GM18511 (cell line): ENCODE measurements at regions not wholly inside any gene's neighbourhood (a gene's known extent, or its start where the extent isn't known, plus 50 kb on each side); places are given as distances from the start of the nearest gene placed in this dataset.

Source experiments
- ATAC-seq: cut with Tn5 transposase; IDR thresholded peaks from one replicate; pipeline ENCODE4 v1.9.1; 2021; ENCODE audit warnings: mild to moderate bottlenecking, moderate library complexity; ENCODE audit not compliant: unreplicated experiment

DNA sequence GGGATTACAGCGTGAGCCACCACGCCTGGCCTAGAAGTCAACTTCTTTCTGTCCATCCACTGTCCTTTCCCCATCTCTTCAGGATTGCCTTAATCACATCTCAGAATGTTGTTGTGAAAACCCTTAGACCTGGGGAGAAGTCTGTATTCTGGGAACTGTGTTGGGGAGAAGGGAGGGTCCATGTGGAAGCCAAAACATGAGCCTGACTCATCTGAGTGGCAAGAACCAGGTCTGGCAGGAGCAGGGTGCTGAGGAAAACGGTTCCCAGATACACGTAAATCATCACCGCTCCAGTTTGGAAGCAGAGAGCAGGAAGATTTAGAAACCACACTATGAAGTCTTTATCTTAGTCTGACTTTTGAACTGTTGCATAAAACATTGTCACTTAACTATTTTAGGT is 245.6 kb upstream of the RGS6 start:
- ATAC-seq = no peak

DNA sequence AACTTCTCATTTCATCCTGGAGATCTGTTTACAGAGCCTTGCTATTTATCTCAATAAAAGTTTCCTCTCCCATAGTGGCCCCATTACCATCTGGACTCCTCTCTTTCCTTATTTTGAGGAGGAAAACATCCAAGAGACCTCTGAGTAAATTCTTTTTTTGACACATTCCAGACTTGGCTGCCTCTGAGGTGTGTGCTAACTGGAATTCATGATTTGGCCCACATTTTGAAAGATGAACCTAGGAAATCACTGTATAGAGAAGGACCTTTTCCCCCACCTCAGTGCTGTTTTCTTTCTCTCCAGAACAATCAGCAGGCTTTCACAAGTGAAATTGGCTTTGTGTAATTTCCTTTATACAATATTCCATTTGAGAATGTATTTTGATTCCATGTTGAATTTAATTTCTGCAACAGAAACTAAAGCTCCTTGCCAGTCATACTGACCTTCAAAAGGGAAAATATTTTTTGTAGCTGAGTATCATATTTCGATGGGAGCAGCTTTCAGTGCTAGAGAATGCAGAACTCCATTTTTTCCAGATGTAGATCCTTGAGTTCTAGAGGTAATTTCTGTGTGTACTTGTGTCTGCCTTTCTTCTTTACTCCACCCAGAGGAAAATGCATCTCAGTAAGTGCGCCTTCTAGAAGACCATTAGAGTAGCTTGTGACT is 244.9 kb upstream of the RGS6 start:
- ATAC-seq = no peak

DNA sequence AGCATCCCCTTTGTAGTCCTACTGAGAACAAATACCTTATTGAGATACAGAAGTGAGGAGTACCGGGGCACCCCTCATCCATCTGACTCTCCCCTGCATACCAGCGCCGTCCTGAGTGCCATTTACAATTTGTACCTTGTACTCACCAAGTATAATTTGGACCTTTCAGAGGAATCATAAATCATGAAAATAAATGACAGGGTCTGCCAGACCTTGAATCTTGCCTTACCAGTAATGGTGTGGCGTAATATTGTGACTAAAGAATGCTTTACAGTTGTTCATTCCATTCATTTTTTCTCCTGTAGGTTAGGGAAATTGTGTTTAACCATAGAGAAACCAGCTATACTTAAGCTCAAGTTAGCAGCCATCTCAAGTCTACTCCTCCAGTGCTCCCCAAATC is 243.7 kb upstream of the RGS6 start:
- no peak for ATAC-seq

DNA sequence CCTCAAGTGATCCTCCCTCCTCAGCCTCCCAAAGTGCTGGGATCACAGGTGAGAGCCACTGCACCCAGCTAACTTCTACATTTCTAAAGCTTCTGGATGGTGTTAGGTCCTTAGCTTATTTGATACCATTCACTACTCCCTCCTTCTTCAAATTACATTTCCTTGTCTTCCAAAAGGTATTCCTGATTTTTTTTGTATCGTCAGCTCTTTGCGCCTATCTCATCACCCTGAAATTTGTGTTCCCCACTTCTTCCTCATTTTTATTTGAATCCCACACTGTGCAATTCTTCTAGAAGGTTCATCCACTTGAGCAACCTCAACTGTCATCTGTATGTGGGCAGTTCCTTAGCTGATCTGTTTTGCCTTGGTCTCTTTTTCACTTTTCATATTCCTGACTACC is 241.8 kb upstream of the RGS6 start:
- no peak for ATAC-seq

DNA sequence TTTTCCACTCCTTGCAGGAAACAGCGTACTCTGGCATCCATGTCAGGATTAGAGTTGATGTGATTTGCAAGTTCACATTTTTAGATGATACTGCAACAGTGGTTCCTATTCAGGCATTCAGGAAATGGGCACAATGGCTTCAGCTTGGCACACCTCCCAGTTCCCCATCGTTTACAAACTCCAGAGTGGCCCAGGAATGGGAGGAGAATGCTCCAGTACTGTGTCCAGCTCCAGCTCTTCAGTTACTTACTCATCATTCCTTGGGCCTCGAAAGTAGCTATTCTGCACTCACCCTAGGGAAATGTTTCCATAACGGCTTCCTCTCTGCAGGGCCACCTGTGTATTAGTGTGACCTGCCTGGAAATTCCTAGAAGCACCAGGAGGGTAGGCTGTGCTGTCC is 239.7 kb upstream of the RGS6 start:
- no peak for ATAC-seq

DNA sequence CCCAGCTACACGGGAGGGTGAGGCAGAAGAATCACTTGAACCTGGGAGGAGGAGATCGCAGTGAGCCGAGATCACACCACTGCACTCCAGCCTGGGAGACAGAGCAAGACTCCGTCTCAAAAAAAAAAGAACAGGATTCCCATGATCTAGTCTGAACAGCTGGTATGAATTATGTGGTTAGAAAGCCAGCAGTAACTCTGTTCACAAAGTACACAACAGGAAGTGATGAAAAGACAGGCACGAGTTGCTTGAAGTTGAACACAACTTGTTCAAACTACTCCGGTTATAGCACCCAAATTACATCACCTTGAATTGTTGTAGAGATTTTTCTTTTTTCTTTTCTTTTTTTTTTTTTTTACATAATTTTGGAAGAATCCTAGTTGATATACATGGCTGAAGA is 238.8 kb upstream of the RGS6 start:
- no peak for ATAC-seq

DNA sequence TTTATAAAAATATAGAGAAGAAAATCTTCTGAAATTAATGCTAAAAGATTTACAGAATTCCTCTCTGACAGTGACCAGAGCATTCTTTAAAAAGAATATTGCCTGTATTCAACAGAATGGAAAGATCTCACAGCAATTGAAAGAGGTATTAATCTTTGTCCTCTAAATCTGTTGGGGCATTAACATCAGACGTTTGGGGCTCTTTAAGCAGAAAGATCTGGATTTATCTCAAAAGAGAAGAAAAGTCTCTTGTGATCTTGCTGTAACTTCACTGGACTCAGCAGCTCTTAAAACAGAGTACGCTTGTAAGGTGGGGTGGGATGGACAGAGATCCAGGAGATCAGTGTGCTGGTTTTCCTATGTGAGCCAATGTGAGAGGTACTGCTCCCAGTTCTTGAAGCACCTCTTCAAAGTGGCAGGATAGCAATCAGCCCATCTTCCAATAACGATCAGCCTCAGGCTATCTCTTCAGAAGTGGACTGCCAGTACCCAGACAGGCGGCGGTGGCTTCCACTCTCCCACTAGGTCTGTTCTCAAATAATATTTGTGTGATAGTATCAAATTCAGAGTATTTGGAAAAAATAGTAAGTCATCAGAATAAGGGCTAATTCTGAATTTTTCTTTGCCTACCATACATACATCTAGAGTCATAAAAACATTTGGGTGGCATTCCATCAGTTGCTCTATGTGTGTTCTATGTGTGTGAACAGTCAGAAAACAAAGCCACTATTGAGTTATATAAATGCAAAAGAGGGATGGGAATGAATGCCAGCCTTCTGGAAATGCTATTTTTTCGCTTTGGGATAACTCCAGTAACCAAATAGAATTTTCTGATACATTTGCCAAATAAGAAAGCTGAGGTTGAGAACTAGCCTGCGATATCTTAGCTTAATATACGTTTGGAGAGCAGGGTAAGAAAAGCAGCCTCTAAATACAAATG is 237.4 kb upstream of the RGS6 start:
- no peak for ATAC-seq

DNA sequence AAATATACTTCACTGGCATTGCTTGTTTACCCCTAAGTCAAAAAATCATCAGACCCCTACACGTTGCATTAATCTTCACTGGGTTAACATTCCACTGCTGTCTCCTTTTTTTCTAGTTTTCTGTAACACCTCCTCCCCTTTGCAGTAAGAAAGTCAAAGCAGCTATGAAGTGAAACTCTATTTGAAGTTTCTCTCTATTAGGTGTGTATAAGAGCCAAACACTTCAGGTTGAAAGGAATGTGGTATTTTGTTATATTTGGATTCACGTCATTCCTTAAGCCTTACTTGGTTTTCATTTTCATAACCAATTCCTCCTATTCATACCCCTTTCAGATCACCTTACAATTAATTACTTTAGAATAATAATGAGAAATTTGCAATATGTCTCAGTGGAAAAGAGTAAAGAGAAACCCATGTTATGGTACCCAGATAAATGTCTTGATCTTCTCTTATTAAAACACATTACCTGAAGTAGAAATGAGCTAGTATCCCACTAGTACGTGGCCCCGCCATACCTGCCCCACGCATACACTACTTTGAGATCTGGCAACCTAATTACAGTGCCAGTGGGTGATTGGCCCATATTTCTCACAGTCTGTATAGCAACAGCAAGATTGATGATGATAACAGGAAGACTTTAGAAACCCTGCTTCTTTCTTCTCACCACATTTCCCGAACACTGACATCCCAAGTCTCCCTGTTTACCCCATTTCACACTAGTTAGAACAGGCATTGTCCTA is 236.4 kb upstream of the RGS6 start:
- no peak for ATAC-seq

DNA sequence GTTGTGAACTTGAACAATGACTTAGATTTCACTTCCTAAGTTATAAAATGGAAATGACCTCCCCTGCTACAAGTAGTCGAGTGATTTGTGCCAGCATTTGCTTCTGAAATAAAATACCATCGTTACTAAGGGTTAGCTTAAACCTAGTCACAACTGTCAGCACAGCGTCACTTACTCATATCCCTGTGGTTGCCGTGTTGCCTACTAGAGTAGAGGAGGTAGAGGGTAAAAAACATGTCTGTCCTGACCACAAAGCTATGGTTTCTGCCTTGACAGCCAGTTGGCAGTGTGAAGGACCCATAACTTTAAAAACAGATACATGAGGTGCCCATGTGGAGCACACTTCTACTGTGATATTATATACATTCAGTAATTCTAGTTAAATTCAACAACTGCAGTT is 234.2 kb upstream of the RGS6 start:
- ATAC-seq = no peak

DNA sequence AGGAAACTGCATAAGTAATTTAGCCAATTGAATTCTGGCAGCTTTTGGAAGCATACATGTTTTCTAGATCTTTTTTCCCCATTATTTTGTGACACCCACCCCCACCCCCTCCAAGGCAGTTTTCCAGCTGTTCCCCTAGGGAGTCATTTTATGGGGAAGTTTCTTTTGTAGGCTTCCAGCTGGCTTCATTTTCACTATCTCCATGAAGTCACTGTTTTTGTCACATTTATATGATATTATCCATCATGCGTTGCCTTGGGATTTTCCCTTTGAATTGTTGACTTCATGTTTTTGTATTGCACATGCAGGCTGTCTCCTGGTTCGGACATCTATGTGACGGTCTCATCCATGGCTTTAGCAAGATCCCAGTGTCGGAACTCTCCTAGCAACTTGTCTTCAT is 233.6 kb upstream of the RGS6 start:
- no peak for ATAC-seq

DNA sequence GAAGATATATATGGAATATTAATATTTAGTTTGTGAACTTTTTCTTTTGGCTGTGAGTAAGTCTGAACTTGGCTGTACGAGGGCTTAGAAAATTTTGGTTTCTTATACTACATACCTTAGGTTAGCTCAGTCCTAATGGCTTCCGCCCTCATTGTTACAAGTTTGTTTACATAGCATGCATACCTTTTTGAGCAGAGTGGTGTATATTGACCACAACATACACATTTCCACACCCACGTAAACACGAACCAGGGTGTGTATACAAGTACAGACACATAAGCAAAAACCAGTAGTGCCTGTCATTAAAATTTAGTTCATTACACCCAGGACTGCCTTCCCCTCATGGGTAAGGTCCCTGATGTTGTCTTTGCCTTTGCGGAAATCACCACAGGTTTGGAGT is 230.2 kb upstream of the RGS6 start:
- no peak for ATAC-seq

DNA sequence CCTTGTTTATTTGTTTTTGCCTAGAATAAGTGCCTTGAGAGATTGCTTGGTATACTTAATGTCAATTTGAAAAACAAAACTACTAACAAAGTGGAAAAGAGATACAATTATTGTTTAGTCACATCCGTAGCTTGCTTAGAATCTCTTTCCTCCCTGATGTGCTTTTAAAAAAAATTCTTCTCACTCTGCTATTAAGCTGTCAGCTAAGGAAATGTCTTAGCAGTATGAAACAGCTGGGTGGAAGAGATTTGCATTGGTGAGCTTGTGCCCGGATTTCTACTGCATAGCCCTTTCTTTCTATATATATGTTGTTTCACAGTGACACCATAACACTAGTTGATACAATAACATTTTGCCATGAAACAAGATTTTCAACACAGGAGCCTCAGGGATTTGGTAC is 229.4 kb upstream of the RGS6 start:
- ATAC-seq = no peak

DNA sequence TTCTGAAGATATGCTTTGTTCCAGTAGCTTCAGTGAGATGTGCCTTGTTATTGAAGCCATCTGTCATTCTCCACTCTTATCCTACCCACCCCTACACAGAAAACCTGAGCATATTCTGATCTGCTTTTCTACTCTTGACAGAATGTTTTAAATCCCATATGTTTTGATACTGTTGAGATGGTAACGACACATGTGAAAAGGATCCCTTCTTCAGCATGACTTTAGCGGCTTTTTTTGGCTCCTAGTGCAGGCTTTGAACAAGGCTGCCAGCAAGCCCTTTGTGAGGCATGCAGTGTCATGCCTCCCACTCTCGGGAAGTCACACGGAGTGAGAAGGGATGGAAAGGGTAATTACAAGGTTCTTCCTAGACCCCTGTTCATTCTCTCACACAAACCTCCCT is 228.8 kb upstream of the RGS6 start:
- ATAC-seq = no peak

DNA sequence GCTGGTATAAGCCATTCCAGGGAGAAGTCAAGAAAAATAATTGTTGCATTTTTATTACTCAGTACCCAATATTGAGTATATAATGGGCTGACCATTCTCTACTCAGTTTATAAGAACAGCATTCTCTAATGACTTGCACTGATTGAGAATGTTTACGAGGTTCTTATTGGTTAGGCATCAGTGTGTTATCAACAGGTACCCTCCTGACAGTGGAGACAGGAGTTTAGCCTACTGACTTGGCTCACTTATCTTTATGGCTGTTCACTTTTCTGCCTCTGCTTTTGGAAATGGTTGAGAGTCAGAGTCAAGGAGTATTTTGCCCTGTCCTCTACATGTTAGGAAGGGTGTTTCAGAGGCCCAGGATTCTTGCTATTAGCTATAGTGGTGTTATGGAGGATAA is 228.0 kb upstream of the RGS6 start:
- no peak for ATAC-seq

DNA sequence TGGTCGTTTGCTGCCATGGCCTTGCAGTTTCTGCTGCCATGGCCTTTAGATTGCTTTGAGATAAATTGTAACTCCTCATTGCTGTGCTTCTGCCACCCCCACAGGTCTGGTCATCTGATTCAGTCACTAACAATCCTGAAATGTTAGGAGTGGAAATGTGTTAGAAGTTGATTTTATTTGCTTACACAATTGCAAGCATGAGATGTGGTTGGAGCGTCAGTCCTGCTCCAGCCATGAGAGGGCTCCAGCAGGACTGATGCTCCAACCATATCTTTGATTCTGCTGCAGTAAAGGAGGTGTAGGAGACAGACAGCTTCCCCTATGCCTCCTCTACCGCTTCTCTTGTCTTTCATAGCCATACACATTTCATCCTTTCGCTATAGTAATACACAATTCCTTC is 226.8 kb upstream of the RGS6 start:
- no peak for ATAC-seq

DNA sequence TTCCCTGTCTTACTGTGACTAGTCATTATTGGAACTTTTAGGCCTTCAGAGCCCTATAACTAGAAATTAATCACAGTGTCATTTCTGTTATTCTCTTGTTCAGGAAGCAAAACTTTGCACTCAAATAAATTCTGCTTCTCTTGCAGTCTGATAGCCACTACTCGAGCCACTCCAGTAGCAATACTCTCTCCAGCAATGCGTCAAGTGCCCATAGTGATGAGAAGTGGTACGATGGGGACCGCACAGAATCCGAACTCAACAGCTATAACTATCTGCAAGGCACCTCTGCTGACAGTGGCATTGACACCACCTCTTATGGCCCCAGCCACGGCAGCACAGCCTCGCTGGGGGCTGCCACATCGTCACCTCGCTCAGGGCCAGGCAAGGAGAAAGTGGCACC is 223.2 kb upstream of the RGS6 start:
- no peak for ATAC-seq

DNA sequence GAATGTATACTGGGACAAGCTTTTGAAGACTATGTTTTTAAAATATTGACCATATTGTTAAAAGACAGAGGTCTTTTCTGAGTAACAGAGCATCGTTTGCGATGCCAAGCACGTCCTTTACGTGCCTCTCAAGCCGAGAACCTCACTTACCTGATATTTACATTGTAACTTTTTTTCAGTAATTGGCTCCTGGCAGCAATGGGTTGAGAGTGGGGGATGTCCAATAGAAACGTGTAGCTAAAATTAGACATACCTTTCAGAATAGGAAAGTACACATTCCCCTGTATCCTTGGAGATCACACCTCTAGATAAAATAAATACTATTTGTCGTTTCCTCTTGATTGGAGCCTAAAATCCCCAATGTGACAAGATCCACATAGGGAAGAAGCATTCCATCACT is 222.2 kb upstream of the RGS6 start:
- no peak for ATAC-seq

DNA sequence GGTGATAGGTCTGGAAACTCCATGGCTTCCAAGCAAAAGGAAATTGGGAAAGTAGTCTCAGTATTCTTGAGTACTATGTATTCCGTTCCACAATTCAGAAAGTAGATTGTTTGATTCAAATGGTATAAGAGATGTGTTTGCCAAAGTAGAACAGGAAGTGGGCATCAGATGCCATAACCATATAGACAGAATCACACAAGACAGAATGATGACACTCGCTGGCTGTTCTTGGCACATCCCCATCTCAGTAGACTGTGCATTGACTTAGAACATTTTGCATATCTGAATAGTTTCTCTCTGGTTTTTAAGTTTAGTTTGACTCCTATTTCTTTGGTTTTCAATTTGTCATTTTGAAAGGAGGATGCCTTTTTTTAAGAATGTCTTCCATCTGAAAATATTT is 221.1 kb upstream of the RGS6 start:
- no peak for ATAC-seq

DNA sequence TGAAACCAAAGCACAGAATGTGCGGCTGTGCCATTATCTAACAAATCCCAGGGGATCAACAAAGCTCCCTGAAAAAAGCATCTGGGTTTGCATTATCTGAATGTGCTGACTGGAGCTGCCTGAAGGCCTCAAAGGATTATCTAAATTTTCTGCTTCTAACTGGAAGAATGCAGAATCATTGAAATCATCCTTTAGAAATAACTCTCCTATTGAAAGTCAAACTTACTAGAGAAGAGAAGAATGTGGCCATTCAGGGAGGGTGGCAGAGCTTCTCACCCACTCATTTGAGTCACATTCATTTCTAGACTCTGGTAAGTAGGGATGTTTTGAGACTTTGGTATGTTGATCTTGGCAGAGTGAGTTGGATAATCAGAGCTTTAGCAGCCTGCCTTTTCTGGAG is 220.6 kb upstream of the RGS6 start:
- ATAC-seq = no peak

DNA sequence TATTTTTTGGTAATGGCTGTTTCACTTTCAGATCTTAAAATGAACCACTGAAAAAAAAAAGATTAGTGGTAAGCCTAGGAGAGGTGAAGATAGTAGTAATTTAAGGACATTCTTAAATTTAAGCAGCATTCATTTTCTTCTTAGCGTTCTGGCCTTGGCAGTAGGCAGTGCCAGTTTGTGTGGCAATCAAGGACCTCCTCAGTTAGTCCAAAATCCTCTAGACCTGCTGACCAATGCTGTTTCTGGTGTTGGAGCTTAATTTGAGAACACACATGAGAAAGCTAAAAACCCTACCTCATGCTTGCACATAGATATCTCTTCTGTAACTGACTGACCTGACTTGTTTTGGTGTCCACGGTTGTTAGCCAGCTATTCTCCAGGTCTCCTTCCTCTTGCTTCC is 219.8 kb upstream of the RGS6 start:
- no peak for ATAC-seq

DNA sequence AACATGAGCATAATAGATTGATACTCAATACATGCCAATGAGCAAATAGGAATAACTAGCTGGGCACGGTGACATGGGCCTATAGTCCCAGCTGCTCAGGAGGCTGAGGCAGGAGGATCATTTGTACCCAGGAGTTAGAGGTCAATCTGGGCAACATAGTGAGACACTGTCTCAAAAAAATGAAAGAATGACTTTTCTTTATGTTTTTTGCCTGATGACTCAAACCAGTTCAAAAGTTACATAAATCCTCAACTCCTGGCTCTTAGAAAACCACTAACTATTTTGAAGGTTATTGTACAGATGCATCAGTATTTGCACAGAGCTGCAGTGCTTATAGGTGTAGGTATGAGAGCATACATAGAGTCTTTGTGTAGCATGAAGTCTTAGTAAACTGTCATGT is 219.2 kb upstream of the RGS6 start:
- ATAC-seq = no peak

DNA sequence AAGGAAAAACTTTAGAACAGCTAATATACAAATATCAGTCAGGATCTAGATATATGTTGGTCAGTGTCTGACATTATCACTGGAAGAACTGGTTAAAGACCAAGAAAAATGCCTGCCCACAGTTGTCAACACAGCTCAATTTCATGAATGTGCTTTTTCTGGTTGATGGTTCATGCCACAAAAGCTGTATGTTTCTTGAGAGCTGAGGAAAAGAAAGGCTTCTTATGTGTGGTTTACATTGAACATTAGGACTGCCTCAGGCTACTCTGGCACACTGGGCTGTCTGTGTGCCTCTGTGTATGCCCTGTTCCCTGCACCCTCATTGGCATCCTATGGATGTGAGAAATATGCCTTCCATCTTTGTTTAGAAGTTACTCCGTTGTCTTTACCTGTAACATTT is 218.8 kb upstream of the RGS6 start:
- ATAC-seq = no peak
